ENCODE measurements at regions not wholly inside any gene's neighbourhood (a gene's known extent, or its start where the extent isn't known, plus 50 kb on each side); places are given as distances from the start of the nearest gene placed in this dataset.

- Histone ChIP-seq H3K27ac (ENCODE audit: low read depth, low read length) (no peak overlapping the region), H3K79me2 (ENCODE audit: control insufficient read depth, low read length) (no peaks in the 10 kb centered on the region), H3F3A (ENCODE audit: control insufficient read depth, insufficient read depth) (no peaks in the 10 kb centered on the region), H3K4me2 (ENCODE audit: low read length) (no peak overlapping the region), H4K20me1 (ENCODE audit: control insufficient read depth, insufficient read depth, low read depth, low read length) (no peaks in the 10 kb centered on the region), H3K9me2 (replicated peaks; ENCODE audit: control insufficient read depth, low read length) (no peaks in the 10 kb centered on the region), H3K27me3 (ENCODE audit: control insufficient read depth, low read length) (peaks cover under 1% of the 10 kb centered on the region; the same call in 1 of the 2 replicates), H3K4me1 (ENCODE audit: control insufficient read depth, low read length) (no peaks in the 10 kb centered on the region), H3K36me3 (ENCODE audit: control insufficient read depth, low read length) (no peaks in the 10 kb centered on the region), H3K4me3 (ENCODE audit: low read length) (no peak overlapping the region), H3K9me3 (ENCODE audit: control insufficient read depth, insufficient read depth, low read length) (no peaks in the 10 kb centered on the region)
- TF ChIP-seq EZH2phosphoT487 (IDR thresholded peaks at IDR 0.05; ENCODE audit: borderline replicate concordance, low read length) (no peak), CTCF (IDR thresholded peaks at IDR 0.05; ENCODE audit: low read depth, low read length, poor library complexity, severe bottlenecking) (no peak)
These were observed 228.9 kb downstream of the RNF144A start for GRCh38 chr2:7146151-7146550.

GRCh38 chr2:7154656-7155055, 237.4 kb downstream of the RNF144A start:
- H3K4me1 ChIP-seq (ENCODE audit: control insufficient read depth, low read length) = no peaks in the 10 kb centered on the region
- peaks cover 7% of the 10 kb centered on the region for H3K27me3 ChIP-seq (ENCODE audit: control insufficient read depth, low read length)
- H3K4me3 ChIP-seq (ENCODE audit: low read length) = no peak overlapping the region
- H3F3A ChIP-seq (ENCODE audit: control insufficient read depth, insufficient read depth) = no peaks in the 10 kb centered on the region
- H3K36me3 ChIP-seq (ENCODE audit: control insufficient read depth, low read length) = no peaks in the 10 kb centered on the region
- H3K79me2 ChIP-seq (ENCODE audit: control insufficient read depth, low read length) = no peaks in the 10 kb centered on the region
- TF ChIP-seq EZH2phosphoT487 (IDR thresholded peaks at IDR 0.05; ENCODE audit: borderline replicate concordance, low read length) = no peak
- no peak for TF ChIP-seq CTCF (IDR thresholded peaks at IDR 0.05; ENCODE audit: low read depth, low read length, poor library complexity, severe bottlenecking)
- H3K4me2 ChIP-seq (ENCODE audit: low read length) = no peak overlapping the region
- peaks cover 11% of the 10 kb centered on the region; the same call in 1 of the 2 replicates for H3K9me3 ChIP-seq (ENCODE audit: control insufficient read depth, insufficient read depth, low read length)
- H4K20me1 ChIP-seq (ENCODE audit: control insufficient read depth, insufficient read depth, low read depth, low read length) = no peaks in the 10 kb centered on the region
- no peak overlapping the region for H3K27ac ChIP-seq (ENCODE audit: low read depth, low read length)
- no peaks in the 10 kb centered on the region for H3K9me2 ChIP-seq (replicated peaks; ENCODE audit: control insufficient read depth, low read length)

GRCh38 chr2:7161501-7161900, 244.3 kb downstream of the RNF144A start:
- Histone ChIP-seq H3K36me3 (ENCODE audit: control insufficient read depth, low read length) (no peaks in the 10 kb centered on the region), H3K27me3 (ENCODE audit: control insufficient read depth, low read length) (0 out of 2 replicates have a peak, but pooled peaks cover 8% of the 10 kb centered on the region), H3K4me1 (ENCODE audit: control insufficient read depth, low read length) (no peaks in the 10 kb centered on the region), H3K4me2 (ENCODE audit: low read length) (no peak overlapping the region), H4K20me1 (ENCODE audit: control insufficient read depth, insufficient read depth, low read depth, low read length) (no peaks in the 10 kb centered on the region), H3K9me3 (ENCODE audit: control insufficient read depth, insufficient read depth, low read length) (no peaks in the 10 kb centered on the region), H3K9me2 (replicated peaks; ENCODE audit: control insufficient read depth, low read length) (no peaks in the 10 kb centered on the region), H3K27ac (ENCODE audit: low read depth, low read length) (no peak overlapping the region), H3K4me3 (ENCODE audit: low read length) (no peak overlapping the region), H3F3A (ENCODE audit: control insufficient read depth, insufficient read depth) (no peaks in the 10 kb centered on the region), H3K79me2 (ENCODE audit: control insufficient read depth, low read length) (no peaks in the 10 kb centered on the region)
- TF ChIP-seq CTCF (IDR thresholded peaks at IDR 0.05; ENCODE audit: low read depth, low read length, poor library complexity, severe bottlenecking) (no peak), EZH2phosphoT487 (IDR thresholded peaks at IDR 0.05; ENCODE audit: borderline replicate concordance, low read length) (no peak)

Measured in DOHH2 (cell line).